GM12865 (cell line): ENCODE measurements at regions not wholly inside any gene's neighbourhood (a gene's known extent, or its start where the extent isn't known, plus 50 kb on each side); places are given as distances from the start of the nearest gene placed in this dataset.

Experiments used
- DNase-seq: peaks from one replicate; pipeline ENCODE4 v3.0.0; 2010; ENCODE audit warnings: low read depth
- H3K4me3 ChIP-seq: 2 replicates; pipeline ENCODE4 v1.5.1; 2011; ENCODE audit warnings: mild to moderate bottlenecking, low read depth, low read length, control low read depth
- TF ChIP-seq, protein P1 (sequence below): IDR thresholded peaks from 2 replicates; pipeline ENCODE4 v1.5.1; 2011; ENCODE audit warnings: low read length, control low read depth, low read depth, inconsistent platforms; ENCODE audit not compliant: insufficient read depth; ENCODE audit errors: missing control alignments

DNA sequence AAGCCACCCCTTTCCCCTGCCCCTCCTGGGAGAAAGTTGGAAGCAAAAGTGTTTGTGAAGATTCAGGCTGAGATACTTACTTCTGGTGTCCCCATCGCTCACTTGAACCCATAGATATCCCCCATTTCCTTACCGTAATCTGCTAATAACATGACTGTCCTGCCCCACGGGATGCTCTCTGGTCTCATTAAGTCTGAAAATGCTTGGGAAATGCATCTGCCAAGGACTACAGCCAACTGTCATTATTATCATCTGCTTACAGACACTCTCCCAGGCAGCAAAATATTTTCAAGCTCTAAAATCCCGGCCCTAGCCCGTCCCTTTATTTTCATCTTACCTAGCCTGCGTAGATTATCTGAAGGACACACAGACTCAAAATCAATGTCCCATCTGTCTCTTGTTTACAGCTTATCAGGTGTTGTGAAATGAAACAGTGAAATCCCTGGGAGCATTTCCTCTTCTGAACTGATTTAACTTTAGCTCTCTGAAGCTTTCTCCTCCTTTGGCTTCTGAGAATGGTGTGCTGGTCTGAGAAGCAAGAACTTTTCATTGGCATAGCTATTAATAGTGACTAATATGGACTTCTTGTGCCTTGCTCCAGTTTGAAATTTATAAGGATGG lies 126.9 kb upstream of the OSMR start:
- DNase-seq, result no peak

DNA sequence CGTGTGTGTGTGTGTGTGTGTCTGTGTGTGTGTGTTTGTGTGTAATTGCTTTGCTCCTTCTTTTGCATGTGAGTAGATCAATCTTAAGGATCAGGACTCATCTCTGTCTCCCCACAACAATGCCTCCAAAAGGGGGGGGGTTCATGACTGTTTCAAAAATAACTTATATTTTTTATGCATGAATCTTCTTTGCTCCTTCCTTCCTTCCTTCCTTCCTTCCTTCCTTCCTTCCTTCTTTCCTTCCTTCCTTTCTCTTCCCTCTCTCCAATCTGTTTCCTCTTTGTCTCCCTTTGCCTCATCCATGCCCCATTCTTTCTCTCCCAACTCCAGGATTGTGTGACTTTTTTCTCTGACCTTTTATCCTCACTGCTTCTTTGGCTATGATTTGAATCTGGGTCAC lies 126.4 kb upstream of the OSMR start:
- TF ChIP-seq, protein P1, sequence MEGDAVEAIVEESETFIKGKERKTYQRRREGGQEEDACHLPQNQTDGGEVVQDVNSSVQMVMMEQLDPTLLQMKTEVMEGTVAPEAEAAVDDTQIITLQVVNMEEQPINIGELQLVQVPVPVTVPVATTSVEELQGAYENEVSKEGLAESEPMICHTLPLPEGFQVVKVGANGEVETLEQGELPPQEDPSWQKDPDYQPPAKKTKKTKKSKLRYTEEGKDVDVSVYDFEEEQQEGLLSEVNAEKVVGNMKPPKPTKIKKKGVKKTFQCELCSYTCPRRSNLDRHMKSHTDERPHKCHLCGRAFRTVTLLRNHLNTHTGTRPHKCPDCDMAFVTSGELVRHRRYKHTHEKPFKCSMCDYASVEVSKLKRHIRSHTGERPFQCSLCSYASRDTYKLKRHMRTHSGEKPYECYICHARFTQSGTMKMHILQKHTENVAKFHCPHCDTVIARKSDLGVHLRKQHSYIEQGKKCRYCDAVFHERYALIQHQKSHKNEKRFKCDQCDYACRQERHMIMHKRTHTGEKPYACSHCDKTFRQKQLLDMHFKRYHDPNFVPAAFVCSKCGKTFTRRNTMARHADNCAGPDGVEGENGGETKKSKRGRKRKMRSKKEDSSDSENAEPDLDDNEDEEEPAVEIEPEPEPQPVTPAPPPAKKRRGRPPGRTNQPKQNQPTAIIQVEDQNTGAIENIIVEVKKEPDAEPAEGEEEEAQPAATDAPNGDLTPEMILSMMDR, result no peak
- H3K4me3 ChIP-seq, result no peak overlapping the region
- DNase-seq, result no peak

More for the DNA sequence above, 126.9 kb upstream of the OSMR start:
- no peak overlapping the region for H3K4me3 ChIP-seq
- TF ChIP-seq, protein P1, result no peak

DNA sequence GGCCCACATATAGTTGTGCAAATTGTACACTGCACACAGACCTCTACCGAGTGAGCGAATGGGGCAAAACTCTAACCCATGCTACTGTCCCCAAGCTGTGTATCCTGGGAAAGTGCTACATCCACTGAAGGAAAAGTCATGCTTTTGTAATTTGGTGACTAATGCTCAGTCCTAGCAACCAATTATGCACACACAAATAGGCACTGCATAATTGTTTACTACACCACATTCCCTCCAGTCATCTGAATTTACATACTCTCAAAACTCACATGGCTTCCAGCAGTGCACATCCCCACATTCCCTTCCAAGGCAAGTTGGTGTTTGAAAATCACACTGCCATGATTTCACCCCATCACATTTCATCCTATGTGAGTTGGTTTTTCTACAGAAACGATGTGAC lies 125.9 kb upstream of the OSMR start:
- DNase-seq, result no peak
- no peak overlapping the region for H3K4me3 ChIP-seq
- TF ChIP-seq, protein P1, result no peak

DNA sequence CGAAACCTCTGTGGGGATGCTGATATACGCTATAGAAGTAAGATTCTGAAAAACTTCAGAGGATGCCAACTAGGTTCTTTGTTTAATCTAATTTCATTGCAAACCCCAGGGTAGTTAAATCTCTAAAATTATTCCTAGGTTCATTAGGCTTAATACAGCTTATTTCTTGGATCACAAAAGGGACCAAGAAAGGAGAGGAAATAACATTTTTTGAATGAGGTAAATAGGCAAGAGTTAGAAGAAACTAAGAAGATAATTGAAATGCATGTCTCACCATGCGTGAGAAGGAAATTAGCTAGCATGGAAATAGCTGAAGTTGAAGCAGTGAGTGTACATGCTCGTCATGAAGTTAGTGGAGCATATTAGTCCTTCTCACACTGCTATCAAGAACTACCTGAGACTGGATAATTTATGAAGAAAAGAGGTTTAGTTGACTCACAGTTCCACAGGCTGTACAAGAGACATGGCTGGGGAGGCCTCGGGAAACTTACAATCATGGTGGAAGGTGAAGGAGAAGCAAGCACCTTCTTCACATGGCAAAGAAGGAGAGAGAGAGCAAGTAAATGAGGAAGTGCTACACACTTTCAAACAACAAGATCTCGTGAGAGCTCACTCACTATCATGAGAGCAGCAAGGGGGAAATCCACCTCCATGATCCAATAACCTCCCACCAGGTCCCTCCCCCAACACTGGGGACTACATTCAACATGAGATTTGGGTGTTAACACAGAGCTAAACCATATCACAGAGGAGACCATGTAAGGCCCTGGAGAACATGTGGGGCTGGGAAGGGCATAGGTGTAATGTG lies 125.1 kb upstream of the OSMR start:
- H3K4me3 ChIP-seq, result no peak overlapping the region
- no peak for DNase-seq
- TF ChIP-seq, protein P1, result no peak

DNA sequence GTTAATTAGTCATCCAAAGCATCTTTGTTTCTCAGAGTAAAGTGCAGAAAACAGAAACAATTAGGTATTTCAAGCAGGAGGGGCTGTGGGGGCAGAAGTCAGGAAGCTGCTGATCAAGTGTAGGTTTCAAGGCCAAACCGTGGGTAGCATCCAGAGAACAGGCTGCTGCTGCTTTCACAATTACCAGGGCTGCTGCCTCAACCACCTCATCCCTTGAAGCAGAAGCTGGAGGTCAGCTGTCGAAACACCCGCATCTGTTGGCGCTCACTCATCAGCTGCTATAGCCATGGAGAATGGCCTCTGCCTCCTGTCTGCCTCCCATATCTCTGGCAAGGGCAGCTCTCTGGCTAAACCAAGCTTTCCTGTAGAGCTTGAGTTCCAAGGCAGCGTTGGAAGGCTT lies 122.9 kb upstream of the OSMR start:
- TF ChIP-seq, protein P1, result no peak
- H3K4me3 ChIP-seq, result no peak overlapping the region
- no peak for DNase-seq

DNA sequence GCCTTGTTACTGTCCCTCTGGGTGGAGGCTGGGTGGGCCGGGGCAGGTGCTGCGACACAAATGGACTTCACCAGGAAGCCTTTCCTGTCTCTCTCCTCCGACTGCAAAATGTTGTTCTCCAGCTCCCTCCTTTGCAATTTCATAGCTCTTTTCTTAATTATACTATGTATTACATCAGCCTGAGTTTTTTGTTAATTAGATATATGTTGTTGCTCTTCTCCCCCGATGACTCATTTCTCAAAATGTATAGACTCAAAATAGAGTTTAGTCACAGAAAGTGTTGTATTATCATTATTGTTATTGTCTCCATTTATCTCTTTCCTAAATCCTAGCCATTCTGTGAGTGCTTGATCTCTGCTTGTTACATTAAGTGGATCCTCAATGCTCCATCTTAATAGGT lies 122.4 kb upstream of the OSMR start:
- TF ChIP-seq, protein P1, result no peak
- no peak for DNase-seq
- H3K4me3 ChIP-seq, result no peak overlapping the region
